Peyer's patch (tissue), 4 donors: ENCODE measurements at regions not wholly inside any gene's neighbourhood (a gene's known extent, or its start where the extent isn't known, plus 50 kb on each side); places are given as distances from the start of the nearest gene placed in this dataset.

Experiments
- POLR2A ChIP-seq, 2 donors: fragments of 450-650 bp; IDR thresholded peaks; one replicate each; pipeline ENCODE4 v1.5.1; 2017; ENCODE audit warnings: antibody characterized with exemption in 2 of 2, mild to moderate bottlenecking in 2 of 2, moderate library complexity in 2 of 2
- TF ChIP-seq, protein P1 (sequence below), 6 experiments: fragments of 450-650 bp in 4 of 6; fragments of 200-600 bp in 2 of 6; sonication (generic) in 1 of 6; IDR thresholded peaks; one replicate each; pipeline ENCODE4 v1.5.1; 2017 to 2019; ENCODE audit warnings: antibody characterized with exemption in 6 of 6, mild to moderate bottlenecking in 3 of 6, moderate library complexity in 1 of 6

DNA sequence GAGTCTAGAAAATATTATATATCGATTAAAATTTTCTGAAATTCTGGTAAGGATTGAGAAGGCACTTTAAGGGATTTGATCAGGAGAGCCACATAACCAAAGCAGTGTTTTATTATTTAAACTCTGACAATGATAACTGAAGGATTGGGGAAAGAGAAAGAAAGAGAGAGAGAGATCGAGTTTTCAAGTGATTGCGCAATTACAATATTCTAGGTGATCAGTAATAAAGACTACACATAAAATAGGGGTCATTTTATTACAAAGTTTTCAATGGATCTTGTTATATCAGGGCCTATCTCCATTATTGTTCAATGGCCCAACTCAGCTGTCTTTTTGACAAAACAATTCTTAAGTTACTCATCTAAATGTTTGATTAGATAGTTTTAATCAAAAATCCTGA lies 541.5 kb upstream of the ZWINT start:
- TF ChIP-seq POLR2A (IDR thresholded peaks at IDR 0.05) = no peak
- TF ChIP-seq, protein P1, sequence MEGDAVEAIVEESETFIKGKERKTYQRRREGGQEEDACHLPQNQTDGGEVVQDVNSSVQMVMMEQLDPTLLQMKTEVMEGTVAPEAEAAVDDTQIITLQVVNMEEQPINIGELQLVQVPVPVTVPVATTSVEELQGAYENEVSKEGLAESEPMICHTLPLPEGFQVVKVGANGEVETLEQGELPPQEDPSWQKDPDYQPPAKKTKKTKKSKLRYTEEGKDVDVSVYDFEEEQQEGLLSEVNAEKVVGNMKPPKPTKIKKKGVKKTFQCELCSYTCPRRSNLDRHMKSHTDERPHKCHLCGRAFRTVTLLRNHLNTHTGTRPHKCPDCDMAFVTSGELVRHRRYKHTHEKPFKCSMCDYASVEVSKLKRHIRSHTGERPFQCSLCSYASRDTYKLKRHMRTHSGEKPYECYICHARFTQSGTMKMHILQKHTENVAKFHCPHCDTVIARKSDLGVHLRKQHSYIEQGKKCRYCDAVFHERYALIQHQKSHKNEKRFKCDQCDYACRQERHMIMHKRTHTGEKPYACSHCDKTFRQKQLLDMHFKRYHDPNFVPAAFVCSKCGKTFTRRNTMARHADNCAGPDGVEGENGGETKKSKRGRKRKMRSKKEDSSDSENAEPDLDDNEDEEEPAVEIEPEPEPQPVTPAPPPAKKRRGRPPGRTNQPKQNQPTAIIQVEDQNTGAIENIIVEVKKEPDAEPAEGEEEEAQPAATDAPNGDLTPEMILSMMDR (IDR thresholded peaks at IDR 0.05) = no peak
